CD4-positive, CD25-positive, alpha-beta regulatory T cell (primary cell): ENCODE measurements at regions not wholly inside any gene's neighbourhood (a gene's known extent, or its start where the extent isn't known, plus 50 kb on each side); places are given as distances from the start of the nearest gene placed in this dataset.
"Not testable (repeated sequence)": the region's sequence is repeated elsewhere in the genome, so short reads cannot be mapped to it uniquely, and the experiment has no call there.

Source experiments
- ATAC-seq, 2 donors: fragments of 150-1000 bp; cut with Tn5 transposase; one replicate each; pipeline ENCODE4 v1.10.0; 2021; ENCODE audit warnings: low read depth in 2 of 2, moderate number of reproducible peaks in 2 of 2, moderate library complexity in 1 of 2
- DNase-seq, 3 donors: peaks; one replicate each; pipeline versions ENCODE4 v3.0.0 to v3.0.0-alpha.2; 2012 to 2022; ENCODE audit warnings: mixed read lengths in 1 of 3
- H3K27ac ChIP-seq: one replicate; pipeline ENCODE4 v1.7.0; 2013; ENCODE audit warnings: mild to moderate bottlenecking, low read length; ENCODE audit not compliant: insufficient read depth, poor library complexity, severe bottlenecking
- H3K27me3 ChIP-seq: one replicate; pipeline ENCODE4 v1.7.0; 2013; ENCODE audit warnings: low read length; ENCODE audit not compliant: control insufficient read depth, insufficient read depth
- H3K36me3 ChIP-seq: one replicate; pipeline ENCODE4 v1.7.0; 2013; ENCODE audit warnings: mild to moderate bottlenecking, low read length, moderate library complexity; ENCODE audit not compliant: control insufficient read depth, insufficient read depth
- H3K4me1 ChIP-seq: 2 replicates; pipeline ENCODE4 v1.7.0; 2013; ENCODE audit warnings: mild to moderate bottlenecking, low read length; ENCODE audit not compliant: insufficient read depth, control insufficient read depth, poor library complexity, severe bottlenecking
- H3K4me3 ChIP-seq: one replicate; pipeline ENCODE4 v1.7.0; 2013; ENCODE audit warnings: low read depth, mild to moderate bottlenecking, low read length, moderate library complexity
- H3K9me3 ChIP-seq, 2 experiments: 1 replicate in 1 of 2; 2 replicates in 1 of 2; pipeline ENCODE4 v1.7.0; 2013; ENCODE audit warnings: low read length in 2 of 2, mild to moderate bottlenecking in 1 of 2, moderate library complexity in 1 of 2; ENCODE audit not compliant: control insufficient read depth in 2 of 2
- H3K27ac Mint-ChIP-seq, 3 donors: one replicate each; pipeline ENCODE4 v1.8.0; 2020 to 2022; ENCODE audit warnings: mild to moderate bottlenecking in 3 of 3, mixed read lengths in 3 of 3, moderate library complexity in 2 of 3
- H3K27me3 Mint-ChIP-seq: one replicate; pipeline ENCODE4 v1.8.0; 2022; ENCODE audit warnings: mild to moderate bottlenecking, mixed read lengths
- H3K36me3 Mint-ChIP-seq: one replicate; pipeline ENCODE4 v1.8.0; 2020; ENCODE audit warnings: mixed read lengths
- H3K4me1 Mint-ChIP-seq, 4 donors: one replicate each; pipeline ENCODE4 v1.8.0; 2020 to 2022; ENCODE audit warnings: mixed read lengths in 4 of 4, mild to moderate bottlenecking in 1 of 4
- H3K4me3 Mint-ChIP-seq, 4 donors: one replicate each; pipeline ENCODE4 v1.8.0; 2020 to 2022; ENCODE audit warnings: mild to moderate bottlenecking in 4 of 4, mixed read lengths in 4 of 4, moderate library complexity in 3 of 4
- H3K9me3 Mint-ChIP-seq, 7 donors: one replicate each; pipeline ENCODE4 v1.8.0; 2020 to 2022; ENCODE audit warnings: mixed read lengths in 7 of 7, mild to moderate bottlenecking in 3 of 7, moderate library complexity in 2 of 7

- Mint-ChIP-seq H3K4me3 (no peak overlapping the region), H3K27ac (no peak overlapping the region), H3K9me3 (peaks cover 0 to 2% (median 0%) of the 10 kb centered on the region in 7 donors), H3K4me1 (peaks cover 0 to 10% (median 8%) of the 10 kb centered on the region in 4 donors), H3K27me3 (peaks cover 20% of the 10 kb centered on the region), H3K36me3 (no peaks in the 10 kb centered on the region)
- H3K4me1 ChIP-seq, result no peaks in the 10 kb centered on the region
- no peak for ATAC-seq
- no peak overlapping the region for H3K4me3 ChIP-seq
- no peak for DNase-seq
- H3K9me3 ChIP-seq, result no peaks in the 10 kb centered on the region
- no peak overlapping the region for H3K27ac ChIP-seq
- peaks cover 10% of the 10 kb centered on the region for H3K27me3 ChIP-seq
- no peaks in the 10 kb centered on the region for H3K36me3 ChIP-seq
Measured at GRCh38 chr5:42875211-42875610, 63.5 kb upstream of the SELENOP start.

DNA sequence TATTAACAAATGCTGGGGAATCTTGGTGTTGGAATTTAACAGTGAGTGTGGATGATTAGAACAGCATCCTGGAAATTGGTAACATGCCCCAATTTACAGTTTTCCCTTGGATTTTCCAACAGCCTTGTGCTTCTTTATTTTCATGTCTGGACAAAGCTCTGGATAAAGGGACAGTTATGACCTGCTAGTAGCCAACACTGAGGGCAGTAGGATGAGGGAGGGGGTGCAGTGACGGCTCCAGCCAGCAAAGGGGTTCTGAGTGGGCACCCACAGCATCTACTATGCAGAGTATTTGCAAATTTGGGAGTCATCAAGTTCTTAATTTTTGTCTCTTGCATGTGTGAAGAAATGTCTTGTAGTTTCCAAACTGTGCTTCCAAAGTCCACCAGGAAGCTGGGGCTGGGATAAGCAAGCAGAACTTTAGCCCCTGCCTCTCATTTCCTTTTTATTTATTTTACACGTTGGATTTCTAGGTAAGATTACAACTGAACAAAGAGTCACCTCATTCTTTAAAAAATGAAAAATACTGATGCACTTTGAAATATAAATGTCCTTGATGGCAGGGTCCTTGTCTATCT is 63.0 kb upstream of the SELENOP start:
- Histone ChIP-seq H3K9me3 (no peaks in the 10 kb centered on the region), H3K27ac (no peak overlapping the region), H3K36me3 (no peaks in the 10 kb centered on the region), H3K4me1 (no peaks in the 10 kb centered on the region), H3K27me3 (peaks cover 10% of the 10 kb centered on the region), H3K4me3 (no peak overlapping the region)
- Mint-ChIP-seq H3K4me1 (peaks cover 0 to 10% (median 8%) of the 10 kb centered on the region in 4 donors), H3K4me3 (no peak overlapping the region), H3K27ac (no peak overlapping the region), H3K36me3 (no peaks in the 10 kb centered on the region), H3K9me3 (peaks cover 0 to 2% (median 0%) of the 10 kb centered on the region in 7 donors), H3K27me3 (peaks cover 25% of the 10 kb centered on the region)
- no peak for DNase-seq
- ATAC-seq, result no peak

- H3K36me3 ChIP-seq, result no peaks in the 10 kb centered on the region
- no peak overlapping the region for H3K4me3 ChIP-seq
- ATAC-seq (no peak), DNase-seq (no peak)
- H3K27me3 Mint-ChIP-seq, result peaks cover 26% of the 10 kb centered on the region
- H3K4me1 Mint-ChIP-seq, result peaks cover 0 to 10% (median 8%) of the 10 kb centered on the region in 4 donors
- no peaks in the 10 kb centered on the region for H3K9me3 ChIP-seq
- no peak overlapping the region for H3K4me3 Mint-ChIP-seq
- peaks cover 0 to 12% (median 7%) of the 10 kb centered on the region in 7 donors for H3K9me3 Mint-ChIP-seq
- H3K27ac ChIP-seq, result no peak overlapping the region
- peaks cover 10% of the 10 kb centered on the region for H3K27me3 ChIP-seq
- H3K36me3 Mint-ChIP-seq, result no peaks in the 10 kb centered on the region
- H3K4me1 ChIP-seq, result no peaks in the 10 kb centered on the region
- H3K27ac Mint-ChIP-seq, result no peak overlapping the region
Measured at GRCh38 chr5:42872865-42873264, 61.2 kb upstream of the SELENOP start.

GRCh38 chr5:42870882-42871418 is 59.3 kb upstream of the SELENOP start:
- Histone ChIP-seq H3K4me3 (no peak overlapping the region), H3K9me3 (no peaks in the 10 kb centered on the region), H3K4me1 (no peaks in the 10 kb centered on the region), H3K27me3 (peaks cover 10% of the 10 kb centered on the region), H3K36me3 (no peaks in the 10 kb centered on the region), H3K27ac (no peak overlapping the region)
- ATAC-seq (no peak), DNase-seq (no peak)
- Mint-ChIP-seq H3K27me3 (peaks cover 26% of the 10 kb centered on the region), H3K9me3 (peaks cover 0 to 18% (median 10%) of the 10 kb centered on the region in 7 donors), H3K4me1 (peaks cover 0 to 5% (median 1%) of the 10 kb centered on the region in 4 donors), H3K4me3 (no peak overlapping the region), H3K36me3 (no peaks in the 10 kb centered on the region), H3K27ac (no peak overlapping the region)

- not testable (repeated sequence) for H3K36me3 Mint-ChIP-seq, H3K27me3 ChIP-seq, H3K36me3 ChIP-seq, H3K27ac Mint-ChIP-seq, H3K4me1 ChIP-seq, H3K4me1 Mint-ChIP-seq, DNase-seq, H3K4me3 ChIP-seq, H3K9me3 ChIP-seq, ATAC-seq, H3K4me3 Mint-ChIP-seq, H3K27ac ChIP-seq
- peaks cover 26% of the 10 kb centered on the region for H3K27me3 Mint-ChIP-seq
- H3K9me3 Mint-ChIP-seq, result peaks cover 3 to 23% (median 15%) of the 10 kb centered on the region in 7 donors
Measured at GRCh38 chr5:42868417-42868816, 56.7 kb upstream of the SELENOP start.

- H3K27me3 Mint-ChIP-seq, result peaks cover 21% of the 10 kb centered on the region
- H3K27ac Mint-ChIP-seq, H3K36me3 Mint-ChIP-seq, H3K4me3 ChIP-seq, H3K27me3 ChIP-seq, H3K27ac ChIP-seq, H3K4me1 ChIP-seq, H3K36me3 ChIP-seq, H3K9me3 ChIP-seq, H3K4me3 Mint-ChIP-seq, DNase-seq, ATAC-seq, H3K4me1 Mint-ChIP-seq: not testable (repeated sequence)
- H3K9me3 Mint-ChIP-seq, result peaks cover 5 to 25% (median 15%) of the 10 kb centered on the region in 7 donors
Measured at GRCh38 chr5:42864749-42865148, 53.1 kb upstream of the SELENOP start.
